ENCODE measurements at regions not wholly inside any gene's neighbourhood (a gene's known extent, or its start where the extent isn't known, plus 50 kb on each side); places are given as distances from the start of the nearest gene placed in this dataset.

DNA sequence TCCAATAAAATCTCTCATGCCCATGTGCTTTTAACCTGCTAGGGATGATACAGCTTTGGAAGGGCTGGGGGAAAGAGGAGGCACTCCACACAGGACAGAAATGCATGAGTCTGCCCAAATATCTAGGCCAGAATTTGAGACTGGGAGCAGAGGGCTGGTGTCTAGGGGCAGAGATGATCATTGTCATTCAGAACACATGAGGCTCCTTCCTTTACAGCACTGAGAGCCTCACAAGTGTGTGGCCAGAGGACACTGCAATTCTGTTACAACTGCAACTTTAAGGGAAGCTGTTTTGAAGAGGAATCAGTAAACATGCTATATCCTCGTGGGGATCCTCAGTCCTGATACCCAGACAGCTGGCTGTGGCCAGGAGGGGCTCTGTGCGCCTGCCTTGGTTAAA is 541.3 kb downstream of the OMA1 start:
- DNase-seq (no peak), ATAC-seq (no peak)
- Histone ChIP-seq H4K20me1 (ENCODE audit: low read length) (no peaks in the 10 kb centered on the region), H2AFZ (ENCODE audit: low read length) (no peak overlapping the region), H3K9me2 (replicated peaks; ENCODE audit: low read length) (no peaks in the 10 kb centered on the region), H3K4me3 (ENCODE audit: low read length) (no peak overlapping the region), H3K9ac (ENCODE audit: low read length) (no peak overlapping the region), H3K9me3 (ENCODE audit: low read length) (no peaks in the 10 kb centered on the region), H3K27me3 (ENCODE audit: low read length) (0 out of 2 replicates have a peak, but pooled peaks cover 3% of the 10 kb centered on the region), H3K36me3 (ENCODE audit: low read depth, low read length) (no peaks in the 10 kb centered on the region), H3F3A (ENCODE audit: low read length, unreplicated experiment) (no peaks in the 10 kb centered on the region), H3K4me1 (ENCODE audit: insufficient read depth, low read length) (no peaks in the 10 kb centered on the region), H3K4me2 (ENCODE audit: low read length) (no peak overlapping the region), H3K27ac (ENCODE audit: low read length) (no peak overlapping the region), H3K79me2 (ENCODE audit: low read length) (no peaks in the 10 kb centered on the region)
- BruUV-seq (replicated peaks), result no TSS peak
- TF ChIP-seq, protein P1, sequence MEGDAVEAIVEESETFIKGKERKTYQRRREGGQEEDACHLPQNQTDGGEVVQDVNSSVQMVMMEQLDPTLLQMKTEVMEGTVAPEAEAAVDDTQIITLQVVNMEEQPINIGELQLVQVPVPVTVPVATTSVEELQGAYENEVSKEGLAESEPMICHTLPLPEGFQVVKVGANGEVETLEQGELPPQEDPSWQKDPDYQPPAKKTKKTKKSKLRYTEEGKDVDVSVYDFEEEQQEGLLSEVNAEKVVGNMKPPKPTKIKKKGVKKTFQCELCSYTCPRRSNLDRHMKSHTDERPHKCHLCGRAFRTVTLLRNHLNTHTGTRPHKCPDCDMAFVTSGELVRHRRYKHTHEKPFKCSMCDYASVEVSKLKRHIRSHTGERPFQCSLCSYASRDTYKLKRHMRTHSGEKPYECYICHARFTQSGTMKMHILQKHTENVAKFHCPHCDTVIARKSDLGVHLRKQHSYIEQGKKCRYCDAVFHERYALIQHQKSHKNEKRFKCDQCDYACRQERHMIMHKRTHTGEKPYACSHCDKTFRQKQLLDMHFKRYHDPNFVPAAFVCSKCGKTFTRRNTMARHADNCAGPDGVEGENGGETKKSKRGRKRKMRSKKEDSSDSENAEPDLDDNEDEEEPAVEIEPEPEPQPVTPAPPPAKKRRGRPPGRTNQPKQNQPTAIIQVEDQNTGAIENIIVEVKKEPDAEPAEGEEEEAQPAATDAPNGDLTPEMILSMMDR (conservative IDR thresholded peaks at IDR 0.05; ENCODE audit: low read depth, low read length), result no peak
- TF ChIP-seq EZH2 (IDR thresholded peaks at IDR 0.05; ENCODE audit: low read length, unreplicated experiment) (no peak), EZH2phosphoT487 (IDR thresholded peaks at IDR 0.05; ENCODE audit: borderline replicate concordance, low read length) (no peak)
- CTCF ChIA-PET, result no interaction called here
- POLR2A ChIA-PET (ENCODE audit: unreplicated experiment), result no interaction called here
- intact Hi-C loops (cut with micrococcal nuclease), result no loop called here

DNA sequence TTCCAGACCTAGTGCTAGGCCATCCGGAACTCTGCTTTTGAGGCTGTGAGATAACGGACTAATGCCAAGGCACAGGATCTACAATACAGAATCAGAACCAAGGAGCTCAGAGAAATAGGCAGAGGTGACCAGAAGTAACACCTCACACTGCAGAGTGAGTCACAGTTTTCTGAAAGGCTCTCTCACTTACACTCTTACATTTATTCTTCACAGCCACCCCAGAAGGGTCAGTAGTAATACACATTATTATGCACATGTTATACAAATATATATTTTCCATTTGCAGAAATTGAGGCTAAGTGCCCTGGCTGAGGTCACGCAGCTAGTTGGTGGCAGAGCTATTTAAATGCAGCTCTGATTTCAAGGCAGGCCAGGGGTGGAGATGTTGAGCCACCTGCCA is 542.5 kb downstream of the OMA1 start:
- TF ChIP-seq EZH2phosphoT487 (IDR thresholded peaks at IDR 0.05; ENCODE audit: borderline replicate concordance, low read length) (no peak), EZH2 (IDR thresholded peaks at IDR 0.05; ENCODE audit: low read length, unreplicated experiment) (no peak)
- TF ChIP-seq, protein P1 (conservative IDR thresholded peaks at IDR 0.05; ENCODE audit: low read depth, low read length), result no peak
- ChIA-PET POLR2A (ENCODE audit: unreplicated experiment) (no interaction called here), CTCF (no interaction called here)

DNA sequence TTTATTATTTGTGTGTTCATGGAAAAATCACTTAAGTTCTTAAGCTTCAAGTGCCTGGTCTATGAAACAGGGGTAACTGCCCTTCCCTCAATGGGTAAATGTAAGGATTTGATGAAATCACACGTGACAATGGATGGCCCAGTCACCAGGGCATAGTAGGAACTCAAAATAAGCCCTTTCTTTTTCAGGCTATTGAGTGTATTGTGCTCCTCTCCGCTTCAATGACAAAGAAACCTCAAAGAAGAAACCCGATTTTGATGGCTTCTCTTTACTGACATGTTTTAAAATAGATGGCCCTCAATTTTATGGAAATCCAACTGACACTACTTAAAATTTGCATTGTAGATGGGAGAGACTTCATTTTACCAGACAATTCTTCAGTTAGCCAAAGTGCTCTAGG is 543.5 kb downstream of the OMA1 start:
- no peak overlapping the region for H3K27ac ChIP-seq (ENCODE audit: low read length)
- H3K36me3 ChIP-seq (ENCODE audit: low read depth, low read length), result no peaks in the 10 kb centered on the region
- H3K4me1 ChIP-seq (ENCODE audit: insufficient read depth, low read length), result no peaks in the 10 kb centered on the region
- no peaks in the 10 kb centered on the region for H3K9me2 ChIP-seq (replicated peaks; ENCODE audit: low read length)
- no peaks in the 10 kb centered on the region for H3K9me3 ChIP-seq (ENCODE audit: low read length)
- H3K9ac ChIP-seq (ENCODE audit: low read length), result no peak overlapping the region
- CTCF ChIA-PET, result no interaction called here
- intact Hi-C loops (cut with micrococcal nuclease), result no loop called here
- H3K27me3 ChIP-seq (ENCODE audit: low read length), result 0 out of 2 replicates have a peak, but pooled peaks cover 3% of the 10 kb centered on the region
- POLR2A ChIA-PET (ENCODE audit: unreplicated experiment), result no interaction called here
- no TSS peak for BruUV-seq (replicated peaks)
- ATAC-seq (no peak), DNase-seq (no peak)
- H3K79me2 ChIP-seq (ENCODE audit: low read length), result no peaks in the 10 kb centered on the region
- no peaks in the 10 kb centered on the region for H3F3A ChIP-seq (ENCODE audit: low read length, unreplicated experiment)
- no peak overlapping the region for H3K4me2 ChIP-seq (ENCODE audit: low read length)
- no peaks in the 10 kb centered on the region for H4K20me1 ChIP-seq (ENCODE audit: low read length)
- H3K4me3 ChIP-seq (ENCODE audit: low read length), result no peak overlapping the region
- no peak overlapping the region for H2AFZ ChIP-seq (ENCODE audit: low read length)
- no peak for TF ChIP-seq EZH2 (IDR thresholded peaks at IDR 0.05; ENCODE audit: low read length, unreplicated experiment)
- no peak for TF ChIP-seq EZH2phosphoT487 (IDR thresholded peaks at IDR 0.05; ENCODE audit: borderline replicate concordance, low read length)
- TF ChIP-seq, protein P1 (conservative IDR thresholded peaks at IDR 0.05; ENCODE audit: low read depth, low read length), result no peak

More for the DNA sequence above, 542.5 kb downstream of the OMA1 start:
- H2AFZ ChIP-seq (ENCODE audit: low read length), result no peak overlapping the region
- no peaks in the 10 kb centered on the region for H3F3A ChIP-seq (ENCODE audit: low read length, unreplicated experiment)
- H3K9ac ChIP-seq (ENCODE audit: low read length), result no peak overlapping the region
- no peaks in the 10 kb centered on the region for H3K9me2 ChIP-seq (replicated peaks; ENCODE audit: low read length)
- DNase-seq (no peak), ATAC-seq (no peak)
- 0 out of 2 replicates have a peak, but pooled peaks cover 3% of the 10 kb centered on the region for H3K27me3 ChIP-seq (ENCODE audit: low read length)
- H3K9me3 ChIP-seq (ENCODE audit: low read length), result no peaks in the 10 kb centered on the region
- no peaks in the 10 kb centered on the region for H3K4me1 ChIP-seq (ENCODE audit: insufficient read depth, low read length)
- H3K4me2 ChIP-seq (ENCODE audit: low read length), result no peak overlapping the region
- H3K27ac ChIP-seq (ENCODE audit: low read length), result no peak overlapping the region
- BruUV-seq (replicated peaks), result no TSS peak
- no peak overlapping the region for H3K4me3 ChIP-seq (ENCODE audit: low read length)
- H3K36me3 ChIP-seq (ENCODE audit: low read depth, low read length), result no peaks in the 10 kb centered on the region
- H3K79me2 ChIP-seq (ENCODE audit: low read length), result no peaks in the 10 kb centered on the region
- intact Hi-C loops (cut with micrococcal nuclease), result no loop called here
- H4K20me1 ChIP-seq (ENCODE audit: low read length), result no peaks in the 10 kb centered on the region

All from PC-3 (cell line).